HPDE6-E6E7 (cell line): ENCODE measurements at regions not wholly inside any gene's neighbourhood (a gene's known extent, or its start where the extent isn't known, plus 50 kb on each side); places are given as distances from the start of the nearest gene placed in this dataset.

Experiments used
- DNase-seq: peaks from one replicate; pipeline ENCODE4 v3.0.0; 2011; ENCODE audit warnings: missing footprints; ENCODE audit errors: extremely low spot score

DNA sequence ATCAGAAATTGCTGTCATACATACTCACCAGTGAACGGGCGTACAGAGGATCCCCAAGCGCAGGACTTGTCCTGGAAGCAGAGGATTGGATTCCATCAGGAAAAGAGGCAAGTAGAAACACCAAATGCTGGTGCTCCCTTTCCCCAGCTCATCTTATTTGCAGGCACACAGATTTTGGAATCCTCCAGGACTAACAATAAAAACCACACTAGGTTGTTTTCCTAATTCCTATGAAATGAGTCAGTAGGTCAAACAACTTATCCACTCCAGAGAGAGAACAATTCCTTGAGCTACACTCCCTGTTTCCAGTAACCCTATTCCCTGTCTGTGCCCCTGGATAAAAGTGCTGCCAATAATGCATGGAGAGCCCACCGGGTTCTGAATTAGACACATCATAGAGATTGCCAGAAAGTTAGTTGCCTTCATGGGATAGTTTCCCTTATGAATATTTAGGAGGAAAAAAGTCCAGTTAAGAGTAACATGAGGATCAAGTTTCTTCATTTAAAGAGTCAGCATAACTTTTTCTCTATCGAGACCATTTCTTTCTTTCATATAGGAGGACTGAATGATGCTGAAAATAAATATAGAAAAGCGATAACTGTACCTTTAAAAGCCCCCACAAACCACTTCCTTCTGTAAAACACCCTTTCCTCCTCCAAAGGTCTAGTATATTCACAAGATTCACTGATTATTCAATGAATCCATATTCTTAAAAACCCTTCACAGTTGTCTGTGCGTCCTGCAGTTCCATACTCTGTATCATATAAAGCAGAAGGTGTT lies 178.3 kb upstream of the KLF14 start:
- DNase-seq = no peak

- DNase-seq = peak; percentile 76
Observed at GRCh38 chr7:130912862-130913638, 179.0 kb upstream of the KLF14 start.

DNA sequence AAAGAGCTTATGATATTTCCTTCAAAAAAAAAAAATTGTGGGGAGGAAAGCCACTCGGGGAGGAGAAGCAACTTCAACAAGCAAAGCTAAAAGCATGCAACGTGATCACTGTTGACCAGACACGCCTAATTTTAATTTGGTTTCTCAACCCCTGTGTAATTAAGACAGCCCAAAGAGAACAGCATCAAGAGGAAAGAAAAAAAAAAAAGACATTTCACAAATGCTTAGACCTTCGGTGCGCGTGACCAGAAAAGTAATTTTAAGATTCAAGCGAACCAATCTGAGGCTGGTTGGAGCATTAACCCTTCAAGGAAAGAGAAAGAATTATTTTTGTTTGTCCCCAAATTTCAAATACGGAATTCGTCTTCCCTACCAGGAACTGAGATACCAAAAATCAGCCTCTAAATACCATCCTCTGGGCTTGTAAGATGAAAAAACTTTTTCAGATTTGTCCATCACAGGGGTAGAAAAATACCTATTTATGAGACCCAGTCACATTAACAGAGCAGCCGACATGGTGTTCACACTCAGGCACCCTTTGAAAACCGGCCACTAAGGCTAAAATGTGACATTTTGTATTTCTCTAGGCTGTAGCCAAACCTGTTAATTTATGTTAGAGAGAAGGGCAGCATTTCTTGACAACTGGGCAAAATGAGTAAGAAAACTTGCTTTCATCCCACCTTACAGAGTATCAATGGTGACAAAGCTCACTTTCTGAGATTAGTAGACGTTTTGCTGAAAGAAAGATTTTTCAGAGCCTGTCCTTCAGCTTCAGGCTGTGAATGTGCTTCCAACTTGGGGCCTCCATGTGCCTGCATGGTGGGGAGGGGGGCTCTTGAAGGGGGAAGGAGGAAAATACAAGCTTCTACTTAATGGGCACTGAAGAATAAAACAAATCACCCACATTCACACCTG lies 179.9 kb upstream of the KLF14 start:
- DNase-seq = no peak

GRCh38 chr7:130914554-130915294 lies 180.7 kb upstream of the KLF14 start:
- DNase-seq = no peak

GRCh38 chr7:130917669-130918128 lies 183.7 kb upstream of the KLF14 start:
- peak; percentile 69 for DNase-seq

GRCh38 chr7:130918129-130919052 lies 184.4 kb upstream of the KLF14 start:
- no peak for DNase-seq

DNA sequence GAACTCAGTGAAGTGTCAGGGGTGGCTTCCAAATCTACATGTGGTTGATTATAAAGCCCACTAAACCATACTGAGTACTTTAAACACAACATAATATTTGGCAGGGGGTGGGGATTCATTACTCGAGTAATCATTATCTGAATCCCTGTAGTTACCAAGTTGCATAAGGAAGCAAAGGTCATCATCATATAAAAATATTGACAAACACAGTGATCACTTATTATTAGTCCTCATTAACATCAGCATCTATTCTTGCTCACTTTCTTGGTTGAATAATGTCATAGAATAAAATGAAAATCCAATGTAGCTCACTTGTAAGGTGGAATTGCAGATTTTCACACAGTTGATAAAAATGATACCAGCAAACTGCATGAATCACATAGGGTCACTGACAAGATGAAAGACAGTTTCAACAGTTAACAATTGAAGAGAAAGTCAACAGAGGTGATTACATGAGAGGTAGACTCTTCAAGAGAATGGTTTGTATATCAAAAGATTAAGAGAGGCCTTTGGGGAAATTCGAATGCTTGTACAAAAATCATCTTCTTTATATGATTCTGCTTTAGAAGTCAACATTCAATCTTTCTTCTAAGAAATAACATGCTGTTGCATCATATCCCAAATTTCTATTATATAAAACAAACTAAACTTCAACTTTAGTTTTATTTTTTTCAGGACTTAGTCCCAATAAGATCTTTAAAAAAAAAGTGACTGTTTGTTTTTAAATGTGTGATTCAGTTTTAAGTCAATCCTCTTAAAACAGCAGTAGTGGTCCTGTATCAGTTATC lies 185.5 kb upstream of the KLF14 start:
- DNase-seq = no peak

DNA sequence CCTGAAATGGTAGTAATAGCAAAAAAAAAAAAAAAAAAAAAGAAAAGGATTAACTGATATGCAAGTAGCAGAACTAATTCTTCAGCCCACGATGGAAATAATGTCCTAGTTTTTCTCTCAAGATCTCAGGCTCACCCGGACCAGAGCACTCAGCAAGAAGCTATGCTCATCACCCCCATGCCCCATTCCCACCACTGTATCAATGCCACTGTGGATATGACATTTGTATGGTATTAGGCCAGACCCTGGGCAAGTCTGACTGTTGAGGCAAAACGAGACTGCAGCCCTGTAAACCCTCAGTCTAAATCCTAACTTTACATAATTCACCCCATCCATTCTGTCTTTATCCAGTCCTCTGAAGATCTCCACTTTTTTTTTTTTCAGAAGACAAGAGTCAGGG lies 186.1 kb upstream of the KLF14 start:
- DNase-seq = no peak

DNA sequence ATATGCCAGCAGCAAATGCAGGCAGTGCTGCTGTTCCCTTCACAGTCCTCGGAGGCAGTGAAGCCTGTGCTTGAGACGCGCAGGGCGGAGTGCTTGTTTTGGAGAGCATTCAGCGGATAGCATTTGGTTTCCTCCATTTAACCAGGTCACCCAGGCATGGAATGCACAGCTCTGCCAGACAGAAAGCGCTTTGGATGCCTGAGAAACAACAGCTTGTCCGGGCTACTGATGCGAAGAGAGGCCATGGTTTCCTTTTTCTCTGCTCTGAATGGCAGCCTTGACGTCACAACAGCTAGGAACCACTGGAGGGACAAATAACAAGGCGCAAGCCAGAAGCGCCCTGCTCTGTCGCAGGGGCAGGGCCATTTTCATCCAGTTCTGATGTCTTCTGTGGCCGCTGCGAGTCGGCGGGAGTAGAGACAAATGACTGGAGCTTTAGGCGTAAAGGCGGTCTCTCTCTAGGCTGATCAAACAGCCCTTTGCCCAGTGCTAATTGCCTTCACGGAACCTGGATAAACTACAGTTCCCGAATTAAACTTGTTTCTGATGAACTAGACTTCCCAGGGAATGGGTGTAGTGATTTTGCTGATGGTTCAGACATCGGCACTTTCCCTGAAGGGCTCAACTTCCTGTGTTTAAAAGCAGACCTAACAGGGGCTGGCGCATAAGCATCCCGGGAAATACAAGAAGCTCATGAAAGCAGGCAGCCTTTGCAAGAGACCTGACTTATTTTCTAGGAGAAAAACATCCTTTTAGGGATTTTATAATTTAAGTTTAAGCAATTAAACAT lies 187.6 kb upstream of the KLF14 start:
- DNase-seq = no peak

- no peak for DNase-seq
Observed at GRCh38 chr7:130922206-130923112, 188.5 kb upstream of the KLF14 start.

DNA sequence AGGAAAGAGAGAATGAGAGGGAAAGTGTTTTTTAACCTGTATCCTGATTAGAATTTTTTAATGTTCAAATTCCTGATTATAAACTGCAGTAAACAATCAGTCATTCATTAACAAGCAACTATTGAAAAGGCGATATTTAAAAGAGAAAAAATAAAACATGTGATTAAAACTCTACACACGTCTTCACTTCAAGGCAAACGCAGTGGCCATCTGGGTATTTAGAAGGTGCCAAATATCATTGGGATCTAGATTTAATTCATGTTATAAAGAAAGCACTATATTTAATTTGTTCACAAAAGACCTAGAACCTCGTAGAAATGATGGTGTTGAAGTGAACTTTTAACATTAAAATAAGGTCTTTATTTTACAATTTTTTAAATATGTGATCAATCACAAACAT lies 189.4 kb upstream of the KLF14 start:
- no peak for DNase-seq

- no peak for DNase-seq
Observed at GRCh38 chr7:130923930-130924329, 189.9 kb upstream of the KLF14 start.

DNA sequence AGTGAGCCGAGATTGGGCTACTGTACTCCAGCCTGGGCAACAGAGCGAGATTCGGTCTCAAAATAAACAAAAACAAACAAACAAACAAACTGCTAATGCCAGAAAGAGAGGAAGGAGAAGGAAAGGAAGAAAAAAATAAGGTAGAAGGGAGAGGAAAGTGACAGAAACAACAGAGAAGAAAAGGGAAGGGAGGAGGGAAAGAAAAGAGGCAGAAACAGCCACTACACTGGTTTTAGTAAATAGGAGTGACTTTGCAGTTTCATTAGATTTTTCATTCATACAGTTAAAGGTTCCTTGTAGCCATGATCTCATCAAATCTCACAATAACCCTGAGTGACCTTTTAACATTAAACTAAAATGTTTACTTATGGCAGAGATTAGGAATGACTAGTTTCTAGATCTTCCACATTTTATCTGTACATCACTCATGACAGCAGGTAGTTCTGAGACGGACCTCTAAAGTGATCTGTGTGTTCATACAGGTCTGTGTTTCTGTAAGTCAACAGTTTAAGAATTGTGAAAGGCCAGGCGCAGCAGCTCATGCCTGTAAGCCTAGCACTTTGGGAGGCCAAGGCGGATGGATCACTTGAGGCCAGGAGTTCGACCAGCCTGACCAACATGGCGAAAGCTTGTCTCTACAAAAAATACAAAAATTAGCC lies 191.3 kb upstream of the KLF14 start:
- no peak for DNase-seq

GRCh38 chr7:130926001-130926691 lies 192.1 kb upstream of the KLF14 start:
- DNase-seq = no peak

DNA sequence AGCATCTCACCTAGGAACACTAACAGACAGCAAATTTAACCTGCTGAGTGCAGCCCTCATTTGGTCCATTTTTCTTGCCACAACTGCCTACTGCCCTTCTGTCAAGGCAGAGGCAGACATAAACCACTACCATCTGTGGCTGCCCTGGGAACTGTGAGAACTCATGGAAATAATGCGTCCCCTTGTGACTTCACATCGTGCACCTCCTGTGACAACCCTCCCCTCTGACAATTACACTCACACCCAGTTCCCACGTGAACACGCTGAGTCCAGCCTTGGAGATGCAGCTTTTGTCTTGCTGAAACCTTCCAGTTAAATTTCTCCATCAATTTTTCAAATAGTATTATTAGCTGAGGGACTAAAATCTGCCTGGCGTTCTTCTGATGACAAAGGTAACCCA lies 193.1 kb upstream of the KLF14 start:
- DNase-seq = no peak

GRCh38 chr7:130927564-130927963 lies 193.6 kb upstream of the KLF14 start:
- no peak for DNase-seq
